Omental fat pad (tissue), 3 donors: ENCODE measurements at regions not wholly inside any gene's neighbourhood (a gene's known extent, or its start where the extent isn't known, plus 50 kb on each side); places are given as distances from the start of the nearest gene placed in this dataset.

Experiments used
- ATAC-seq: fragments of 150-250 bp; one replicate; pipeline ENCODE4 v1.9.1; 2016; ENCODE audit warnings: mild to moderate bottlenecking, moderate library complexity; ENCODE audit not compliant: low FRiP score
- DNase-seq: peaks from one replicate; pipeline ENCODE4 v3.0.0-alpha.2; 2019; ENCODE audit warnings: low spot score
- TF ChIP-seq, protein P1 (sequence below), 3 donors: fragments of 450-650 bp; IDR thresholded peaks; one replicate each; pipeline ENCODE4 v1.5.1; 2016 to 2017; ENCODE audit warnings: antibody characterized with exemption in 3 of 3, mild to moderate bottlenecking in 3 of 3, moderate library complexity in 2 of 3

DNA sequence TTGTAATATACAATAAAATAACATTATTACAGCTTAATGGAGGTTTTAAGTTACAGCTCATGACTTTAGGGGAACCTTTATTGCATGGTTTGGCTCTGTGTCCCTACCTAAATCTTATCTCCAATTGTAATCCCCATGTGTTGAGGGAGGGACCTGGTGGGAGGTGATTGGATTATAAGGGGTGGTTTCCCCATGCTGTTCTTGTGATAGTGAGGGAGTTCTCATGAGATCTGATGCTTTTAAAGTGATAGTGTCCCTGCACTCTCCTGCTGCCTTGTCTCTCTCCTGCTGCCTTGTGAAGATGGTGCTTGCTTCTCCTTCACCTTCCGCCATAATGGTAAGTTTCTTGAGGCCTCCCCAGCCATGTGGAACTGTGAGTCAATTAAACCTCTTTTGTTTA, 132.1 kb upstream of the SYT1 start:
- DNase-seq (no peak), ATAC-seq (no peak)
- TF ChIP-seq, protein P1, sequence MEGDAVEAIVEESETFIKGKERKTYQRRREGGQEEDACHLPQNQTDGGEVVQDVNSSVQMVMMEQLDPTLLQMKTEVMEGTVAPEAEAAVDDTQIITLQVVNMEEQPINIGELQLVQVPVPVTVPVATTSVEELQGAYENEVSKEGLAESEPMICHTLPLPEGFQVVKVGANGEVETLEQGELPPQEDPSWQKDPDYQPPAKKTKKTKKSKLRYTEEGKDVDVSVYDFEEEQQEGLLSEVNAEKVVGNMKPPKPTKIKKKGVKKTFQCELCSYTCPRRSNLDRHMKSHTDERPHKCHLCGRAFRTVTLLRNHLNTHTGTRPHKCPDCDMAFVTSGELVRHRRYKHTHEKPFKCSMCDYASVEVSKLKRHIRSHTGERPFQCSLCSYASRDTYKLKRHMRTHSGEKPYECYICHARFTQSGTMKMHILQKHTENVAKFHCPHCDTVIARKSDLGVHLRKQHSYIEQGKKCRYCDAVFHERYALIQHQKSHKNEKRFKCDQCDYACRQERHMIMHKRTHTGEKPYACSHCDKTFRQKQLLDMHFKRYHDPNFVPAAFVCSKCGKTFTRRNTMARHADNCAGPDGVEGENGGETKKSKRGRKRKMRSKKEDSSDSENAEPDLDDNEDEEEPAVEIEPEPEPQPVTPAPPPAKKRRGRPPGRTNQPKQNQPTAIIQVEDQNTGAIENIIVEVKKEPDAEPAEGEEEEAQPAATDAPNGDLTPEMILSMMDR (IDR thresholded peaks at IDR 0.05) = no peak

GRCh38 chr12:78739653-78740052, 124.9 kb upstream of the SYT1 start:
- TF ChIP-seq, protein P1 (IDR thresholded peaks at IDR 0.05) = no peak
- no peak for ATAC-seq
- DNase-seq = no peak

- TF ChIP-seq, protein P1 (IDR thresholded peaks at IDR 0.05) = no peak
- no peak for DNase-seq
- ATAC-seq = no peak
These were observed 118.6 kb upstream of the SYT1 start for GRCh38 chr12:78746001-78746400.

GRCh38 chr12:78753058-78753457, 111.5 kb upstream of the SYT1 start:
- TF ChIP-seq, protein P1 (IDR thresholded peaks at IDR 0.05) = no peak
- DNase-seq = no peak
- ATAC-seq = no peak

- ATAC-seq (no peak), DNase-seq (no peak)
- TF ChIP-seq, protein P1 (IDR thresholded peaks at IDR 0.05) = no peak
These were observed 107.6 kb upstream of the SYT1 start for GRCh38 chr12:78756936-78757335.

- TF ChIP-seq, protein P1 (IDR thresholded peaks at IDR 0.05) = no peak
- ATAC-seq = no peak
- DNase-seq = no peak
These were observed 105.2 kb upstream of the SYT1 start for GRCh38 chr12:78759367-78759766.

DNA sequence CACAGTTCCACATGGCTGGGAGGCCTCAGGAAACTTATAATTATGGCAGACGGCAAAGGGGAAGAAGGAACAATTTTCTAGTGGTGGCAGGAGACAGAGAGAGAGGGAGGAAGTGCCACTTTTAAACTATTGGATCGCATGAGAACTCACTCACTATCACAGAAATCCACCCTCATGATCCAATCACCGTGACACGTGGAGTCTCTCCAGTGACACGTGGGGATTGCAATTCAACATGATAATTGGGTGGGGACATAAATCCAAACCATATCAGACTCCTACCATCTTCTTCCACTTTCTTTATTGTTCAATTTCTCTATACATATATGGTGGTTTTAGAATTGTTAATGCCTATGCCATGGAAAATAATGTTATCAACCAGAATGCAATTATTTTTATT, 103.7 kb upstream of the SYT1 start:
- DNase-seq (no peak), ATAC-seq (no peak)
- TF ChIP-seq, protein P1 (IDR thresholded peaks at IDR 0.05) = no peak
